Astrocyte of the spinal cord (primary cell): ENCODE measurements at regions not wholly inside any gene's neighbourhood (a gene's known extent, or its start where the extent isn't known, plus 50 kb on each side); places are given as distances from the start of the nearest gene placed in this dataset.

Experiments used
- DNase-seq: peaks from one replicate; pipeline ENCODE4 v3.0.0; 2011; ENCODE audit warnings: low read depth, low spot score
- H3K4me3 ChIP-seq: 2 replicates; pipeline ENCODE4 v1.5.1; 2011; ENCODE audit warnings: low read depth, mild to moderate bottlenecking, low read length, moderate library complexity
- in situ Hi-C: cut with HindIII; loops from 2 replicates; pipeline ENCODE4 v1.10.0; 2017; ENCODE audit warnings: low sequenced_read_pairs
- TF ChIP-seq, protein P1 (sequence below): IDR thresholded peaks from 2 replicates; pipeline ENCODE4 v1.5.1; 2012; ENCODE audit warnings: low read depth, mild to moderate bottlenecking, low read length, inconsistent platforms

DNA sequence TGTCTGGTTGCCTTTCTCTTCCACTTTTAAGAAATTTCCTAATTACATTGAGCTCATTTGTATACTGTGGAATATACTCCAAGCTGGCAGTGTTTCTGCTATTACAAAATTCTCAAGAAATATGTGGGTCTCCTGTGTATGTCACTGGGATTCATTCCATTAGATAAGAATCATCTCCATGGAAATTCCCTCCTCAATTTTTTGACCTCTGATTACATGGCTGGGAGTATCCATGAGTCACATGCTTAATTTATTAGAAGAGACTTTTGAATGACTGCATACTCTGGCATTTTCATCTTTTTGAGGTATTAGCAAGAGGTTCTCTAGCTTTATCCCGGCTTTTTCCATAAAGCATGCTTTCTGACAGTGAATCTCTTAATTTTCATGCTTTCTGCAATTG, 665.5 kb upstream of the CNTNAP5 start:
- TF ChIP-seq, protein P1, sequence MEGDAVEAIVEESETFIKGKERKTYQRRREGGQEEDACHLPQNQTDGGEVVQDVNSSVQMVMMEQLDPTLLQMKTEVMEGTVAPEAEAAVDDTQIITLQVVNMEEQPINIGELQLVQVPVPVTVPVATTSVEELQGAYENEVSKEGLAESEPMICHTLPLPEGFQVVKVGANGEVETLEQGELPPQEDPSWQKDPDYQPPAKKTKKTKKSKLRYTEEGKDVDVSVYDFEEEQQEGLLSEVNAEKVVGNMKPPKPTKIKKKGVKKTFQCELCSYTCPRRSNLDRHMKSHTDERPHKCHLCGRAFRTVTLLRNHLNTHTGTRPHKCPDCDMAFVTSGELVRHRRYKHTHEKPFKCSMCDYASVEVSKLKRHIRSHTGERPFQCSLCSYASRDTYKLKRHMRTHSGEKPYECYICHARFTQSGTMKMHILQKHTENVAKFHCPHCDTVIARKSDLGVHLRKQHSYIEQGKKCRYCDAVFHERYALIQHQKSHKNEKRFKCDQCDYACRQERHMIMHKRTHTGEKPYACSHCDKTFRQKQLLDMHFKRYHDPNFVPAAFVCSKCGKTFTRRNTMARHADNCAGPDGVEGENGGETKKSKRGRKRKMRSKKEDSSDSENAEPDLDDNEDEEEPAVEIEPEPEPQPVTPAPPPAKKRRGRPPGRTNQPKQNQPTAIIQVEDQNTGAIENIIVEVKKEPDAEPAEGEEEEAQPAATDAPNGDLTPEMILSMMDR: no peak
- in situ Hi-C loops: no loop called here
- H3K4me3 ChIP-seq: no peak overlapping the region
- no peak for DNase-seq

DNA sequence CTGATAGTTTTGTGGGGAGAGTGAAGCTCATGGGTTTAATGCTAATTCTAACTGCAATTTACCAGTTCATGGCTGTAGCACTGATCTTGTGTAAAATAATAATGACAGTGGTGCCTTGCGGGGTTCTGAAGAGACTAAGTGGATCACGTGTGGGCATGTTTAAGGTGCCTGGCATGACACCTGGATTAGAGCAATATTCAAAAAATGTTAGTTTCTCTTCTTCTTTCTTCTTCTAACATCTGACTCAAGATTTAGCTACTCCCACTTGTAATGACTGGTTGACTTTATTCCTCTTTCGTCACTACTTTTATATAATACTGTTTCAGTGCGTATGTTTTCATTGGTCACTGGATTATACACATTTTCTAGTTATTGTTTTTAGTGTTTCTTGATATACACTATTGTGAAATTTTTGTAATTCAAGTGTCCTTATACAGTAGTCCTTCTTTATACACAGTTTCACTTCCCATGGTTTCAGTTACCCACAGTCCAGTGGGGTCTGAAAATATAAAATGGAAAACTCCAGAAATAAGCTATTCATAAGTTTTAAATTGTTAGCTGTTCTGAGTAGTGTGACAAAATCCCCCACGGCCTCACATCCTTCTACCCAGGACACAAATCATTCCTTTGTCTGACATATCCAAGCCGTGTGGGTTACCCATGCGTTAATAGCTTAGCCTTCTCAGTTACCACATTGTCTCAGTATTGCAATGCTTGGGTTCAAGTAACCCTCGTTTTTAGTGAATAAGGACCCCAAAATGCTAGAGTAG, 662.2 kb upstream of the CNTNAP5 start:
- in situ Hi-C loops: no loop called here
- TF ChIP-seq, protein P1: no peak
- DNase-seq: no peak

DNA sequence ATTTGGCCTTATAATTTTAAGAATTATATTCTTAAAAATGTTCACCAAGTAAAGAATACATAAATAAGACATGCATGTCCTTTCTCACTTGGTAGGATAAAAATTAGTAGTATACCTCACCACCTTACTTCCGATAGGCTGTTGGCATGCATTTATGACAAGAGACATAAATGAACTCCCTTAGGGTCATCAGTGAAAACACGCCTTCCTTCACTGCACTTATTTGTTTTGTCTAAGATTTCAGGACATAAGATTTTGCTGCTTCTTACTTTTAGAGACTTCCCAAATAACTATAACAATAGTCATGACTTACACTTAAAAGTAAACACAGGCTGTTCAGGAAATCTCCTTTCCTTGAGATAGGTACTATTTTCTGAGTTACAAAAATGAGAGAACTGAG, 661.3 kb upstream of the CNTNAP5 start:
- TF ChIP-seq, protein P1: no peak
- H3K4me3 ChIP-seq: no peak overlapping the region
- no peak for DNase-seq
- in situ Hi-C loops: no loop called here

More for the DNA sequence above, 662.2 kb upstream of the CNTNAP5 start:
- H3K4me3 ChIP-seq: no peak overlapping the region

DNA sequence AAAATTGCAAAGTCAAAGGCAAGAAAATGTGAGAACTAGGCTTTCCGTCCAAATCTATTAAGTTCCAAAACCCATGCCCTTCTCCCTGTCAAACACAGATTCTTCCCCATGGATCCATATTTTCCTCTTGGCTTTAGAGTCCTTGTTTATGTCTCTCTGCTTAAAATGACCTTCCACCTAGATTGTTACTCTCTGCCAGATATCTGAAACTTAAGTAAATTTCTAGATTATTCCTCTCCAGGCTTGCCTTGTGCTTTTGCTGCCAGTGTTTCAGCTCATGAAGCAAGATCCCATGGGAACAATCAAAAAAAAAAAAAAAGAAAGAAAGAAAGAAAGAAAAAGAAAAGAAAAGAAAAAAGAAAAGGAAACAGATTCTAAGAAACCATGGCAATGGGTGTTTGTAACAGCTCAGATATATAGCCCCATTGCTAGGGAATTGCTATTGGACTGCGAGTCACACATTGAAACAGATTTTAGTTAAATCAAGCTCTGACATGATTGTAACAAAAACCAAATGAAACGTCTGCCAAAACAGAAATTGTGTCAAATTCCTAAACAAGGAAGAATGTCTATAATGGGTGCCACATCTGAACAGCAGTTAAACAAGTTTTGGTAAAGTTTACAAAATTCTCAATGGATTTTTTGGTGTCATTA, 660.7 kb upstream of the CNTNAP5 start:
- TF ChIP-seq, protein P1: no peak
- DNase-seq: no peak
- H3K4me3 ChIP-seq: no peak overlapping the region
- in situ Hi-C loops: no loop called here

DNA sequence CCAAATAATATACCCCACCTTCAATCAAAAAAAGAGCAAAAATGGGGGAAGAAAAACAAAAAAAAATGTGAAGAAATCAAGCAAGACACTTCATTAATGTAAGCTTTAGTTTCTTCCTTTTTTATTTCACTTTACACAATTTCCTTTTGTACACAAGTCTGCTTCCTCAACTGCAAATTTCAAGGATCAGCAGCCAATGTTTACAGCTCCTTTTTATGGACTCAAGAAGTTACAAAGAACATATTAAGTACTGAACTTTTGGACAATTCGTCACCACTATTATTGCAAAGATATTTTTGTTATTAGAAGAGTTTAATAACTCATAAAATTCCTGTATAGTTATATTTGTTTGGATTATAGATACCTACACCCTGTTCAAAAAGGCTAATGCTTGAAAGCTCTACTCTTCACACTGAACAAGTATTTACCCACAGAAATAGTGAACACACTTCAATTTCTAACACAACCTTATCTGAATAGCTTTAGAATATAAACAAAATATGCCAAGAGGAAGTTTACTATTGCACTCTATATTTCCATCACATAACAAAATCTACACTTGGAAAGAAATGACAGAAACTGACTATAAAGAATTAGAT, 658.7 kb upstream of the CNTNAP5 start:
- DNase-seq: no peak
- no peak overlapping the region for H3K4me3 ChIP-seq
- in situ Hi-C loops: no loop called here
- TF ChIP-seq, protein P1: no peak

DNA sequence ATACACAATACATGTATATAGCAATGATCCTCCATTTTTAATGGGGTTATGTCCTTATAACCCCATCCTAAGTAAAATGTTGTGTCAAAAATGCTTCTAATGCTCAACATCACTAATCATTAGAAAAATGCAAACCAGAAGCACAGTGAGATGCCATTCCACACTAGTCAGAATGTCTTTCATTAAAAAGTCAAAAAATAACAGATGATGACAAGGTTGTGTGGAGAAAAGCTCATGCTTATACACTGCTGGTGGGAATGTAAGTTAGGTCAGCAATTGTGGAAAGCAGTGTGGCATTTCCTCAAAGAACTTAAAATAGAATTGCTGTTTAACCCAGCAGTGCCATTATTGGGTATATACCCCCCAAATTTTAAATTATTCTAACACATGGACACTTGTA, 654.9 kb upstream of the CNTNAP5 start:
- in situ Hi-C loops: no loop called here
- no peak overlapping the region for H3K4me3 ChIP-seq
- TF ChIP-seq, protein P1: no peak
- no peak for DNase-seq
